ENCODE measurements at regions not wholly inside any gene's neighbourhood (a gene's known extent, or its start where the extent isn't known, plus 50 kb on each side); places are given as distances from the start of the nearest gene placed in this dataset.
A peak's percentile ranks its signal among the peaks of the same experiment; 100 is the strongest.
"Not testable (repeated sequence)": the region's sequence is repeated elsewhere in the genome, so short reads cannot be mapped to it uniquely, and the experiment has no call there.

DNA sequence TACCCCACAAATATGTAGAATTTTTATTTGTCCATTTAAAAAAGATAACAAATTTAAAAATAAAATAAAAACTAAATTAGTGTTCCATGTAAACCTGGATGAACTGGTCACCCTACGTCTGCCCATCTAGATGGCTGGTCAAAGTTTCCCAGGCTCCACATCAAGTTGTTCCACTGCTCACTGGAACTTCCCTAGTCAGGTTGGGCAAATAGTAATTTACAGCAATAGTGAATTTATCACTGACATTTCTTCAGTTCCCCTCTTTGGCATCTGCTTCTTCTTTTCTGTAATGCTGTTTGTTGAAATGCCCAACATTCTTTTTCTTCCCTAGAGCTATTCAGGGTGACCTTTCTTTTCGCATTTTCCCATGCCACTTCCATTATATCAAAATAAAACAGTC, 272.7 kb upstream of the BTG1 start:
- no peak for DNase-seq

DNA sequence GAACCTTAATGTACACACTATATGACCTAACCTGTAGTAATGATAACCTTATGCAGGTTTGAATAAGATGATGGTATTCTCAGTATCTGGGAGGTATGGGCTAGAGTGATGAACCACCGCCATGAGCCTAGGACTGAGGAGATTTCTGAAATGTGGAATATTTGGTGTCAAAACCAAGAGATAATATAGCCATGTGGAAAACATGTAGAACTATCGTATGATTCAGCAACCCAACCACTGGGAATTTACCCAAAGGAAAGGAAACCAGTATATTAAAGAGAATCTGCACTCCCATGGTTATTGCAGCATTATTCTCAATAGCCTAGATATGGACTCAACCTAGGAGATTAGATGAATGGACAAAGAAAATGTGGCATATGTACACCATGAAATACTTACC, 271.7 kb upstream of the BTG1 start:
- DNase-seq, result no peak

DNA sequence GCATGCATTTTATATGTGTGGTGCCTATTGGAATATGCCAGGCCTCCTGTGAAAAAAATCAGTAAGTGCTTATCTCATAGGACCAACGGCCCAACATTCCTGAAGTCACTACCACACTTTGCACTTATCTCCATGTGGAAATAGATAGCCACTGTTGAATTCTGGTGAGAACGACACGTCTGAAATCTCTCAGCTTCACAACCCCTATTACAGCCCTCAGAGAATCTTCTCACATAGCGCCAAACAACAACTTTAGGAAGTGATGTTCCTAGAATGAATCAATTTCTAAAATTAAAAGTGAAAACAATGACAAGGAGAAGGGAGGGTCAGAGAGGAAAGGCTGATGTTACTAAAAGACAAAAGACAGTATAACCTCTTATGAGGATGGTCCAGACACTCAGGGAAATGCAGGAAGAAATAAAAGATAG, 270.8 kb upstream of the BTG1 start:
- no peak for DNase-seq

DNA sequence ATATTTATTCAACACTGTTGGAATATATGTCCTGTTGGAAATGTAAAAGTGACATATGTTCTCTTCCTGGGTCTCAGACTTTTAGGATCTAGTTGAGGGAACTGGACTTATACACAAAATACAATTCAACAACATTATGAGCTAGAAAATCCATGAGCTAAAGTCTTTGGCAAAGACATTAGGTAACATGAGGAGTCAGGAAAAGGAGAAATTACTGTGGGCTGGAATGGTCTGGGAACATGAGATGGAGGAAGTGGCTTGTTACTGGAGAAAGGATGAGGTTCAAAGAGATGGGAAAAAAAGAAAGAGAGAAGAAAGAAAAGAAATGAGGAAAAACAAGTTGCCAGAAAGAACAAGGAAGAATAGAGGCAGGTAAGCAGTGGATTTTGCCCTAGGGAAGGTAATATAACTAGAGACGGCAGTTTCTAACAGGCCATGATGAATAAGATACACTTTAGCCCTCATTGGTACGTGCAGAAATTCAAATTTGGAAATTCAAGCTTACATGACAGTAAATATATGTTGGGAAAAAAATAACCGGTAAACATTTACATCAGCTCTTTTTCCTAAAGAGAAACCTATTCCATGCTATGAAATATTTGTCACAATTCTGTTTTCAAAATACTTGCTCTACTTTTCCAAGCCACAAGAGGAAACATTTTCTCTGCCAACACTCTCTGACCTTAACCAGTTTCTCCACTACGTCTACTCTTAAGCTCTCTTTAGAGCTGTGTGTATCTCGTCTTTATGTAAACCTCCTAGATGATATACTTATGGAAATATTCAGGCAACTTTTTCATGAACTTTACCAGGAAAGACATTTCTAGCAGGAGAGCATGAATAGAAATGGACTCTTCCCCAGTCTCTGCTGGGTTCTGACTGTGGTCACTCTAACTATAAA, 268.8 kb upstream of the BTG1 start:
- DNase-seq, result no peak

DNA sequence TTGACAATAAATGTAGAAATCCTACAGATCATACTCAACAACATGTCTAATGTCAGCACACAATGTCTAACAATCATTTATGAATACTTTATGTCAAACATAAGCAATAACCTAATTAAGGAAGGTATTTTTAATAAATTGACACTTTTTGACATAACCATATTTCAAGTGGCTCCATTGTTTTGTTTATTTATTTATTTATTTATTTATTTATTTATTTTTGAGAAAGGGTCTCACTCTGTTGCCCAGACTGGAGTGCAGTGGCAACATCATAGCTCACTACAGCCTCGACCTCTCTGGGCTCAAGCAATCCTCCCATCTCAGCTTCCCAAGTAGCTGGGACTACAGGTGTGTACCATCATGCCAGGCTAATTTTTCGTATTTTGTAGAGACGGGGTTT, 267.6 kb upstream of the BTG1 start:
- no peak for DNase-seq

DNA sequence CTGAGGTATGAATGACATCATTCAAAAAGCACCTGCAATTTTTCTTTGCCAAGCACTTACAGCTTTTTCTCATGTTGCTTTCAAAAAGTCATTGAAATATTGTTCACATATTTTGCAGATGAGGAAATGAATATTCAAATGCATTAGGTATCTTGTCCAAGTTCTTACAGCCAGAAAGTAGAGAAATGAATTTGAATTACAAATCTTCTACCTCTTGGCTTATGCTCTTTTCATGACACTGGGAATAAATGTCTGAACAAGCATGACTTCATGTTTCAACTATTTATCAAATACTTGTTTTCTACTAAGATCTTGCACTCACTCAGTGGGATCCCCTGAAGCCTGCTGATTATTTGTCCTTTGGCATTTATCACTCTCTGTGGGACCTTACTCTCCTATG, 267.2 kb upstream of the BTG1 start:
- no peak for DNase-seq

DNA sequence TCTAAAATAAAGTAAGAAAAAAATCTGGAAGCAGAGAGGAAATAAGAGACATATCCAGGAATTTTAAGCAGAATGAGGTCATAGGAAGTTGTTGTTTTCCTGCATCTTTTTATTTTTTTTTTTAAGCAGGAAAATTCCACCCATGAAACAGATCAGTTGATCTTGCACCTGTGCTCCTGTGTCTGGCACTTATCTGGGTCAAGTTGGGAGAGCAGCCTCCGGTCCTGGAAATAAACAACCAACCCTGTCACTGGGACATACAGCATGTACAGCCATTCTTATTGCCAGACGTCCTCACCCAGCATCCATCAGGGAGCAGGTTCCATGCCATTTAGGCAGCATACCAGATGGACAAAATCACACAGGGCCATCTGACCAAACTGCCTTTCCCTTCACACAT, 266.0 kb upstream of the BTG1 start:
- no peak for DNase-seq

DNA sequence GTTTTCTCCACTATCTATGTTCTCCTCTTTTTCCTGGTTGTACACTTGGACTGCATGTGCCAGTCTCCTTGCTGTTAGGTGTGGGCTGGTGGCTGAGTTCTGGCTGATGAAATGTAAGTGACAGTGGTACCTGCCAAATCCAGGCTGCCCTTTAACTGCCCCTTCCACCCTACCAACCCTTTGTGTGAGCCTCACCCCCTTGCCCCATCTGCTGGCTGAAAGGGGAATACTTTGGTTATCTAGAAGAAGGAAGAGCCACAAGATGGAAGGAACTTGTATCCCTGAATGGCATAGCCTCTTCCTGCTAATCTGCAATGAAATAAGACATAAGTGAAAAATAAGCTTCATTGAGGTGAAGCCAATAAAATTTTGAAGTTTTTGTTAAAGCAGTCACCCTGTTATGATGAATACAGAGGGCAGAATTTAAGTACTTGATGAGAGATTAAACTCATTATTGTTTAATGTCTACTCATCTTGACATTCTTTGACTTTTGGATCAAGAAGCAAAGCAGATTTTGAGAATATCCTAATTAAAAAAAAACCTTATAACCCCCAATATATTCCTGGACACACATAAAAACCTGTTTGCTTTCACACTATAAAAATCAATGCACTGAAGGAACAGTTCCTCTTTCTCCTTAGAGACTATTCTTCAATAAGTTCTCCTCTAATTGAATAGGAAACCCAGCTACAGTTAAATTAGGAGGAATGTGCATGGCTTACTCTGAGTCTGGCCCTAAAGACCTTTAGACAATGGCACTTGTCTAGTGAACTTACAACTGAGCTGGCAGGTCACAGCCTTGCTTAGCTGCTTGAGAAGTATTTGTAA, 262.6 kb upstream of the BTG1 start:
- DNase-seq, result peak; percentile 29

DNA sequence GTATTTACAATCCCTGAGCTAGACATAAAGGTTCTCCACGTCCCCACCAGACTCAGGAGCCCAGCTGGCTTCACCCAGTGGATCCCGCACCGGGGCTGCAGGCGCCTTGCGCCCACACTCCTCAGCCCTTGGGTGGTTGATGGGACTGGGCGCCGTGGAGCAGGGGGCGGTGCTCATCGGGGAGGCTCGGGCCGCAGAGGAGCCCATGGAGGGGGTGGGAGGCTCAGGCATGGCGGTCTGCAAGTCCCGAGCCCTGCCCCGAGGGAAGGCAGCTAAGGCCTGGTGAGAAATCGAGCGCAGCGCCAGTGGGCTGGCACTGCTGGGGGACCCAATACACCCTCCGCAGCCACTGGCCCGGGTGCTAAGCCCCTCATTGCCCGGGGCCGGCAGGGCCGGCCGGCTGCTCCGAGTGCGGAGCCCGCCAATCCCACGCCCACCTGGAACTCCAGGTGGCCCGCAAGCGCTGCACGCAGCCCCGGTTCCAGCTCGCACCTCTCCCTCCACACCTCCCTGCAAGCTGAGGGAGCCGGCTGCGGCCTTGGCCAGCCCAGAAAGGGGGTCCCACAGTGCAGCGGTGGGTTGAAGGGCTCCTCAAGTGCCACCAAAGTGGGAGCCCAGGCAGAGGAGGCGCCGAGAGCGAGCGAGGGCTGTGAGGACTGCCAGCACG, 260.9 kb upstream of the BTG1 start:
- DNase-seq, result not testable (repeated sequence)

DNA sequence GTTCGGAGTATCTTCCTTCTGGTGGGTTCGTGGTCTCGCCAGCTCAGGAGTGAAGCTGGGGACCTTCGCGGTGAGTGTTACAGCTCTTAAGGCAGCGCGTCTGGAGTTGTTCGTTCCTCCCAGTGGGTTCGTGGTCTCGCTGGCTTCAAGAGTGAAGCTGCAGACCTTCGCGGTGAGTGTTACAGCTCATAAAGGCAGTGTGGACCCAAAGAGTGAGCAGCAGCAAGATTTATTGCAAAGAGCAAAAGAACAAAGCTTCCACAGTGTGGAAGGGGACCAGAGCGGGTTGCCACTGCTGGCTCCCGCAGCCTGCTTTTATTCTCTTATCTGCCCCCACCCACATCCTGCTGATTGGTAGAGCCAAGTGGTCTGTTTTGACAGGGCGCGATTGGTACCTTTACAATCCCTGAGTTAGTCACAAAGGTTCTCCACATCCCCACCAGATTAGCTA, 260.2 kb upstream of the BTG1 start:
- DNase-seq, result not testable (repeated sequence)

DNA sequence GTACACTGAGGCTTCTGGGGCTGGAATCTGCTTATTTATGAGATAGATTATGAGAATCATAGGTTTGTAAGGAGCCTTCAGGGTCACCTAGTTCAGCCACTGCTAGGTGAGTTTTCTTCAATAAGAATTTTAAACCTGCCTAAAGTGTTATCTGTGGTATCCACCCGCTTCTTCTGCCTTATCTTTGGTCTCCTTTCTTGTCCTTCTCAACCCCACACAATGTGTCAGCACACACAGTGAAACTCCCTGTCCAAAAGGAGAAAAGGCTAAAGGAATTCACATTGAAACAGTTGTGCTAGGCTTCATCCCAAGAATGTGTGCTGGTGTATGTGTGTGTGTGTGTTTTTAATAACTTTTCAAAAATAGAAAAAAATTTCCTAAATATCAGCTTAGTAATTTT, 259.3 kb upstream of the BTG1 start:
- no peak for DNase-seq

DNA sequence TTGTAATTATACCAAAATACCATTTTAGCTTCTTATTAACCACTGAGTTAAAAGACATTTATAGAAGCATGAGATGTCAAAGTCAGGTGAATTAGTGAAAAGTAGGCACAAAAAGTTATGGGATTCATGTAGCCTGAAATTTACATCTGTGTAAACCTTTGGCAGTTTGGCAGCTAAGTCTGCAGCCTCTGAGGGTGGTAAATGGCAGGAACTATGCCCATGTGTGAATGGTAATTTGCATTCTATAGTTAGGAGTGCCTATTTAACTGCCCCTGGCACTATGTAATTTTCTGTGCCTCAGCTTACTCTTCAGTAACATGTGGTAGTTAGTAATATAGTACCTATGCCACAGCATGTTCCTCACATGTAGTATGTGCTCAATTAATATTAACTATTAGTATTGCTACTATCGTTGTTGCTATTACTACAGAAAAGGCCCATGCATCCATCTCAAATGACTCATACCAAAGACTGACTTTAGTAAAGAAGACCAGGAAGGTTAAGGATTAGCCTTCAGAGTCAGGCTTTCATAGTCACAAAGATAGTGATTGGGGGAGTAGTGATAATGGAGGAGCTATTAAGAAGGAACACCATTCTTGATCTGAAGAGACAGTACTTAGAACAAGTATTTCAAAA, 258.7 kb upstream of the BTG1 start:
- no peak for DNase-seq

DNA sequence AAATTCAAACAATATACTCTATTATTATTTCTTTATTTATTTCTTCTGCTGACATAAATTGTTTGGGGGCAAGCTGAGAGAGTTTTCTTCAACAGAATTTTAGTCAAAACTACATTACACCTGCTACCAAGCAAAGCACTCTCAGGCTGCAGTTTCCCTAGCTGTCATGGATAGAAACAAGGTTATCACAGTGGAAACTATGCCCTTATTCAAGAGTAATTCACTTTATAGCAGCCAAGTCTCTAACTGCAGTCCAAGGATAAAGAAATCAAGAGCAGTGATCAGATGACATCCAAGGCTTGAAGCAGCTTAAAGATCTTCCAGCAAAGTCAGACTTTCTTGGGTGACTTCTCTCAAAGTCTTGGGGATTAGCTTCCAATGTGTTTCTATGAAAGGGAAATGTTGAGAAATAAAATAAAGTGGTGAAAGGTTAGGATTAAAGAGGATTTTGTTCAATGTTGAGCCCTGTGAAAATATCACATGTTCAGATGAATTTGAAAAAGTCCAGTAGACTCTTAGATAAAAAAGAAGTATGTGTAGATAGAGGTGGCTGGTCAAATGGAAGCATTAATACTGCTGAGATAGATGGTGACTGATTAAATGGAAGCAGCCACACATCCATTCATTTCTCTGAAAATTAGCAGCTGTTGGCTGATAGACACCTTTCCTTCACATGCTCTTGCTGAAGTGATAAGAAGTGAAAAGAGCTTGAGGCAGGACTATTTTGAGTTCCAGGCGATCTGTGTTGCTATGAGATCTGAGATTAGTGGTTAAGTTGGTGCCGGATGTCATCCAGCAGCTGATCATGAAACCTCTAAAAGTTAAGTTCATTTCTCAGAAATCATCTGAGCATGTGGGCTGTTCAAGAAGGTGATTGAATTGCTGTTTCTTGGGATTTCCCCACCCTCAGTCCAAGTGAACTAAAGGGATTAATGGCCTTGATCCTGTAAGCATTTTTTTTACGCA, 257.8 kb upstream of the BTG1 start:
- no peak for DNase-seq

DNA sequence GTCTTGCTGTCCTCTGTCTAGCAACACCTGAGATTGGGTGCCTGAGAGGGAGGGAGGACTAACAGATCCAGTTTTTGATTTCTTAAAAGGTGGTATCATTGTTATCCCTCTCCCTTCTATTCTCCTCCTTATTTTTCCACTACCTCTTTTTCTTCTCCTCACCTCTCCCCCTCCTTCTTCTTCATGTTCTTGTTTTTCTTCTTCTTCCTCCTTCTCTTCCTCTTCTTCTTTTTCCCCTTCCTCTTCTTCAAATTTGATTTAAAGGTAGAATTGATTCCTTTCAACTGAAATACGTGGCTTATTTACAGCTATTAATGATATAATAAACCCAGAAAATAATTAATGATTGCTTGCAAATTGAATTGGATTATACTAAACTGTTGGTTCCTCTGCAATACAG, 256.8 kb upstream of the BTG1 start:
- no peak for DNase-seq

DNA sequence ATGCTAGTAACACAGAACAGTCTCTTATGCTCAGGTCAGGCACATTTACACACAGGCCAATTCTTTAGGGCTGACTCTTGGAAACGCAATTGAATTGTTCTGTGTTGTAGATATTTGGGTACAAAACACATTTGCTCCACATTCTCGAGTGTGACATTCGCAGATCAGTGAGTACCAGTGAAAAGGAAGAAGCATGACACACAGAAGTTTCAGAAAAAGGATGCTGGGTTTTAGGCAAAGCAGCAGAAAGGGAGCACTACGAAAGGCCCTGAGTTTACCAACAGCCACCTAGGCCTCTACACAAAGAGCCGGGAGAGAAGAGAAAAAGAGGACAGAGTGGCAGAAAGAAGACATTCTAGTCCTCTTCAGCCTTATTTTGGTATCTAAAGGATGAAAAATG, 254.4 kb upstream of the BTG1 start:
- no peak for DNase-seq

DNA sequence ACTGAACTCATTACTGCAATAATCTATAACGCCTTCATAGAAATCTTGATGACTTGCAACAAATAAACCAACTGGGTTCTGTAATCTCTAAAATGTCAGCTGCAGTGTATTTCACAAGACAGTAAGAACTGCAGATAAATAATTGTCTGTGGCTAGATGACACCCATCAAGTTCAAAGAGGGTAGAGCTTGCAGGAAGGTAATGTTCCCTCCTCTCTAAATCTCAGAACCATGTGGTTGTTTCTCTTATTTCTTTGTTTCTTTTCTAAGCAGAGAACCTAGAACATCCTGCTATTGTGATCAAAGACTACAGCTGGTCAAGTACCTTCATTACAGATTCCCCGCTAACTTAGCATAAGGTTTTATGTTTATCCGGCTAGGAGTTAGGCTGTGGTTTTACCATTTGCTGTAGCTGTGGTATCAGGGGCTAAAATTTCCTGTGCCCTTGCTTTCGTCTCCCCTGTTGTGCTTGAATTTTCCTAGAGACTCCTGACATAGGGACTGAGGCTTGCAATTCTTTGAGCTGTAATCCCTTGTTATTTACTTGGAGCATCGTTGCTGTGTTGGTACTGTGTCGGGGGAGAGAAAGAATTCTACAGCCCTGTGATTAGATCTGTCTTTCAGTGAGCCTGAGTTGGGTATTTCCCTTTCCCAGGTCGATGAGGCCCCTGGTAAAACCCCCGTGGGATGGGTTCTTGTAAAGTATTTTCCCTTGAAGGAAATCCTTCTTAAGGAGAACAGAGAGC, 253.1 kb upstream of the BTG1 start:
- DNase-seq, result no peak

DNA sequence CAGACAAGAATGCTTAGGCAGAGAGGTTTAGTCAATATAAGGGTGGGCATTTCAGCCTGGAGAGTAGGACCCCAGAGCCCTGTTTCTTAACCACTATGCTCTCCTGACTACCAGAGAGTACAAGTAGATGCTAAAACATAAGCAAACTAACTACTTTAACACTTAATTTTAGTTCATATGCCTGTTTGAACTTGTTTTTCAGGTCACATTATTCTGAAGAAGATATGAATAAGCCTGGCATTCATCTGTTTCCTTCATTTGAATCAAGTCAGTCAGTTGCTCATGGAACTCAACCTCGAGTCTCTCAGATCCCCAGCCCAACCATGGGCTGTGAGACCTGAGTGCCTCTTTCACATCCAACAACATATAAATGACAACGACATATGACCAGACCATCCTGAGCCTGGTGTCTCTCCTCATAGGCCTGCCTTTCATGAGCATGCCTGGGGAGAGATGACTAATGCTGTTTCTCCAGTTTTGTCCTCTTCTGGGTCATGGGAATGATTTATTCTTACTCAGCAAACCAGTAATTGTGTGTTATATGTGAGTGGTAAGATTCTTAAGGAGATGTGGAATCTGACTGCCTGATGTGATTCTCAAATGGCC, 251.1 kb upstream of the BTG1 start:
- DNase-seq, result no peak

DNA sequence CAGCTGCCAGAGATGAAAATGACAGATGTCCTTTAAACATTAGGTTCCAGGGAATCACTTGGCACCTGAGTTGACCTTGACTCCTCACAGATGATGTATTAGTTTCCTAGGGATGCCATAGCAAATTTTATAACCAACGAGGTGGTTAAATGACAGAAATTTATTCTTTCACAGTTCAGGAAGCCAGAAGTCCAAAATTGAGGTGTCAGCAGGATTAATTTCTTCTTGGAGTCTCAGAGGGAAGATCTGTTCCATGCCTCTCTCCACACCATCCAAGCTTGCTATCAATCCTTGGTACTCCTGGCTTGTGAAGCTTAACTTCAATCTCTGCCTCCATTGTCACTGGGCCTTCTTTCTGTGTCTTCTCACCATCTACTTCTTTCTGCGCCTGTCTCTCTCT, 249.7 kb upstream of the BTG1 start:
- DNase-seq, result no peak

DNA sequence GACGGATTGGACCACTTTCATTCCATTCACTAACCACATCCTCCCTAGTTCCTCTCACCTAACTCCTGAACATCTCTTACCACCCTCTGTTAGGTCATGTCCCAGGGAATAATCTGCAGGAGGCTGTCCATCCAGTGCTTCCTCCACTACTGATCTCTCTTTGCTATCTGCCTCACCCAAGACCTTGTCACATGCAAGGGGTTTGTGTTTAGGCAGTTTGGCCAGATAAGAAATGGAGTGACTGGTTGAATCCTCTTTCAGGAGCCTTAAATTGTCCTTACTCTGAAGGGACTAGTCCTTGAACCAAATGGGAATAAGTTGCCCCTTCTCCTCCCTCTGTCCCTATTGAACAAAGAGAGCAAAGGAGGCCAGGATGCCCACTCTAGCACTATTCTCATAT, 249.2 kb upstream of the BTG1 start:
- no peak for DNase-seq

DNA sequence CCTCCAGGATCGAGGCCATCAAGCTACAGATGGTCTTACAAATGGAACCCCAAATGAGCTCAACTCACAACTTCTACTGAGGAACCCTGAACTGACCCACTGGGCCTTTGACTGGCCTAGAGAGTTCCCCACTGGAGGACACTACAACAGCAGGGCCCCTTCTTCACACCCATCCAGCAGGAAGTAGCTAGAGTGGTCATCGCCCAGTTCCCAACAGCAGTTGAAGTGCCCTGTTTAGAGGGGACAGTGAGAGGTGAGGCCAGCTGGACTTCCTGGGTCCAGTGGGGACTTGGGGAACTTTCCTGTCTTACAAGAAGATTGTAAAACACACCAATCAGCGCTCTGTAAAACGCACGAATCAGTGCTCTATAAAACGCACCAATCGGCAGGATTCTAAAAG, 247.9 kb upstream of the BTG1 start:
- DNase-seq, result no peak

DNA sequence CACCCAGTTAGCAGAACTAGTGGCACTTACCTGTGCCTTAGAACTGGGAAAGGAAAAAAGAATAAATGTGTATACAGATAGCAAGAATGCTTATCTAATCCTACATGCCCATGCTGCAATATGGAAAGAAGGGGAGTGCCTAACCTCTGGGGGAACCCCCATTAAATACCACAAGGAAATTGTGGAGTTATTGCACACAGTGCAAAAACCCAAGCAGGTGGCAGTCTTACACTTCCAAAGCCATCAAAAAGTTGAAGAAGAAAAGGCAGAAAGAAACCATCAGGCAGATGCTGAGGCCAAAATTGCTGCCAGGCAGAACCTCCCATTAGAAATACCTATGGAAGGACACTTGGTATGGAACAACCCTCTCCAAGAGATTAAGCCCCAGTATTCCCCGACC, 246.1 kb upstream of the BTG1 start:
- not testable (repeated sequence) for DNase-seq

Data from NCI-H2029 (cell line).